Thyroid gland (tissue), 4 donors: ENCODE measurements at regions not wholly inside any gene's neighbourhood (a gene's known extent, or its start where the extent isn't known, plus 50 kb on each side); places are given as distances from the start of the nearest gene placed in this dataset.

Experiments
- POLR2A ChIP-seq, 2 donors: fragments of 450-650 bp; IDR thresholded peaks; one replicate each; pipeline ENCODE4 v1.6.1; 2017; ENCODE audit warnings: antibody characterized with exemption in 2 of 2, mild to moderate bottlenecking in 2 of 2, moderate library complexity in 1 of 2
- TF ChIP-seq, protein P1 (sequence below), 6 experiments: fragments of 200-600 bp in 3 of 6; fragments of 450-650 bp in 3 of 6; sonication (generic) in 3 of 6; IDR thresholded peaks; one replicate each; pipeline ENCODE4 v1.5.1; 2016 to 2019; ENCODE audit warnings: antibody characterized with exemption in 6 of 6, mild to moderate bottlenecking in 2 of 6, inconsistent platforms in 1 of 6, moderate library complexity in 1 of 6

DNA sequence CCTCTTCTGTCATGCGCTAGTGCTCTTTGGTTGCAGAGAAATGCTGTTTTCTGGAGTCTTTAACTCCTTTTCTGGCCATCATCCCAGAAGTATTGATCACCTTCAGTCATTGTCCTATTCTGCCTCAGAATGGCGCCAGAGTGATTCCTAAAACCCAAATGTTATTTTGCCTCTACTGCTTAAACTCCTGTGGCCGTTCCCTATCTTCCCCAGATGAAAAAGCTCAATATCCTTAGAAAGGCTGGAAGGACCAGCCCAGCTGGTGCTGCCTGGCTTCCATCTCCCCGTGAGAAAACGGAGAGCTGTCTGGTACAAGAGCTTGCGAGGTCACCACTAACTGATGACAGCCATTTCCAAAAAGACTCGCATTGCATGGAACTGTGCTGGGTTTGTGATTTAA, 179.1 kb downstream of the RBM26 start:
- TF ChIP-seq, protein P1, sequence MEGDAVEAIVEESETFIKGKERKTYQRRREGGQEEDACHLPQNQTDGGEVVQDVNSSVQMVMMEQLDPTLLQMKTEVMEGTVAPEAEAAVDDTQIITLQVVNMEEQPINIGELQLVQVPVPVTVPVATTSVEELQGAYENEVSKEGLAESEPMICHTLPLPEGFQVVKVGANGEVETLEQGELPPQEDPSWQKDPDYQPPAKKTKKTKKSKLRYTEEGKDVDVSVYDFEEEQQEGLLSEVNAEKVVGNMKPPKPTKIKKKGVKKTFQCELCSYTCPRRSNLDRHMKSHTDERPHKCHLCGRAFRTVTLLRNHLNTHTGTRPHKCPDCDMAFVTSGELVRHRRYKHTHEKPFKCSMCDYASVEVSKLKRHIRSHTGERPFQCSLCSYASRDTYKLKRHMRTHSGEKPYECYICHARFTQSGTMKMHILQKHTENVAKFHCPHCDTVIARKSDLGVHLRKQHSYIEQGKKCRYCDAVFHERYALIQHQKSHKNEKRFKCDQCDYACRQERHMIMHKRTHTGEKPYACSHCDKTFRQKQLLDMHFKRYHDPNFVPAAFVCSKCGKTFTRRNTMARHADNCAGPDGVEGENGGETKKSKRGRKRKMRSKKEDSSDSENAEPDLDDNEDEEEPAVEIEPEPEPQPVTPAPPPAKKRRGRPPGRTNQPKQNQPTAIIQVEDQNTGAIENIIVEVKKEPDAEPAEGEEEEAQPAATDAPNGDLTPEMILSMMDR (IDR thresholded peaks at IDR 0.05): no peak
- no peak for TF ChIP-seq POLR2A (IDR thresholded peaks at IDR 0.05)
